ENCODE measurements at regions not wholly inside any gene's neighbourhood (a gene's known extent, or its start where the extent isn't known, plus 50 kb on each side); places are given as distances from the start of the nearest gene placed in this dataset.
A peak's percentile ranks its signal among the peaks of the same experiment; 100 is the strongest.
"Not testable (repeated sequence)": the region's sequence is repeated elsewhere in the genome, so short reads cannot be mapped to it uniquely, and the experiment has no call there.

DNA sequence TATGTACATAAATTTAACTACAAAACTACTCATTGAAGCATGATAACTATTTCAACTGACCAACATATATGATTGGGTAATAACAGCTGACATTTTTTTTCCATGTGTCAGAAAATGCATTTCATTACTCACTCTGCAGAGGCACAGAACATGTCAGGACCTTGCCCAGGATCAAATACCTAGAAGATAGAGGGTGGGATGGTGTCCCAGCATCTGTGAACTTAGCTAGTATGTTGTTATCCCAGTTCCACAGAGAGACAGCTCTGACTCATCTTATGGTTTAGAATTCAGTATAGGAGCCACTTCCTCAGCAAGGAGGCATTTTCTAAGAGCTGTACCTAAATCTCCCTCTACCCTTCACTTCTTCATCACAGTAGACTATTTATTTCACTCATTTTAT lies 1198.6 kb upstream of the ACO1 start:
- DNase-seq (no peak), ATAC-seq (no peak)
- H3K36me3 ChIP-seq = no peaks in the 10 kb centered on the region
- H3K4me1 ChIP-seq = no peaks in the 10 kb centered on the region
- no peak overlapping the region for H3K27ac ChIP-seq
- intact Hi-C loops (cut with DNase I) = no loop called here
- TF ChIP-seq, protein P1, sequence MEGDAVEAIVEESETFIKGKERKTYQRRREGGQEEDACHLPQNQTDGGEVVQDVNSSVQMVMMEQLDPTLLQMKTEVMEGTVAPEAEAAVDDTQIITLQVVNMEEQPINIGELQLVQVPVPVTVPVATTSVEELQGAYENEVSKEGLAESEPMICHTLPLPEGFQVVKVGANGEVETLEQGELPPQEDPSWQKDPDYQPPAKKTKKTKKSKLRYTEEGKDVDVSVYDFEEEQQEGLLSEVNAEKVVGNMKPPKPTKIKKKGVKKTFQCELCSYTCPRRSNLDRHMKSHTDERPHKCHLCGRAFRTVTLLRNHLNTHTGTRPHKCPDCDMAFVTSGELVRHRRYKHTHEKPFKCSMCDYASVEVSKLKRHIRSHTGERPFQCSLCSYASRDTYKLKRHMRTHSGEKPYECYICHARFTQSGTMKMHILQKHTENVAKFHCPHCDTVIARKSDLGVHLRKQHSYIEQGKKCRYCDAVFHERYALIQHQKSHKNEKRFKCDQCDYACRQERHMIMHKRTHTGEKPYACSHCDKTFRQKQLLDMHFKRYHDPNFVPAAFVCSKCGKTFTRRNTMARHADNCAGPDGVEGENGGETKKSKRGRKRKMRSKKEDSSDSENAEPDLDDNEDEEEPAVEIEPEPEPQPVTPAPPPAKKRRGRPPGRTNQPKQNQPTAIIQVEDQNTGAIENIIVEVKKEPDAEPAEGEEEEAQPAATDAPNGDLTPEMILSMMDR (IDR thresholded peaks at IDR 0.05) = no peak
- TF ChIP-seq POLR2A (IDR thresholded peaks at IDR 0.05) = no peak
- H3K9me3 ChIP-seq = peaks cover 0 to 3% (median 0%) of the 10 kb centered on the region in 12 donors
- H3K4me3 ChIP-seq = no peak overlapping the region
- H3K27me3 ChIP-seq = no peaks in the 10 kb centered on the region

- intact Hi-C loops (cut with DNase I) = no loop called here
- Histone ChIP-seq H3K9me3 (no peaks in the 10 kb centered on the region), H3K36me3 (no peaks in the 10 kb centered on the region), H3K4me1 (no peaks in the 10 kb centered on the region), H3K27me3 (no peaks in the 10 kb centered on the region), H3K4me3 (no peak overlapping the region), H3K27ac (no peak overlapping the region)
- WGBS, 4 donors = 29 to 44% (median 33%) methylated on average over 1 of the region's 1 CpG
- DNase-seq (no peak), ATAC-seq (no peak)
- TF ChIP-seq, protein P1 (IDR thresholded peaks at IDR 0.05) = no peak
- no peak for TF ChIP-seq POLR2A (IDR thresholded peaks at IDR 0.05)
These were observed 1195.9 kb upstream of the ACO1 start for GRCh38 chr9:31188496-31188895.

DNA sequence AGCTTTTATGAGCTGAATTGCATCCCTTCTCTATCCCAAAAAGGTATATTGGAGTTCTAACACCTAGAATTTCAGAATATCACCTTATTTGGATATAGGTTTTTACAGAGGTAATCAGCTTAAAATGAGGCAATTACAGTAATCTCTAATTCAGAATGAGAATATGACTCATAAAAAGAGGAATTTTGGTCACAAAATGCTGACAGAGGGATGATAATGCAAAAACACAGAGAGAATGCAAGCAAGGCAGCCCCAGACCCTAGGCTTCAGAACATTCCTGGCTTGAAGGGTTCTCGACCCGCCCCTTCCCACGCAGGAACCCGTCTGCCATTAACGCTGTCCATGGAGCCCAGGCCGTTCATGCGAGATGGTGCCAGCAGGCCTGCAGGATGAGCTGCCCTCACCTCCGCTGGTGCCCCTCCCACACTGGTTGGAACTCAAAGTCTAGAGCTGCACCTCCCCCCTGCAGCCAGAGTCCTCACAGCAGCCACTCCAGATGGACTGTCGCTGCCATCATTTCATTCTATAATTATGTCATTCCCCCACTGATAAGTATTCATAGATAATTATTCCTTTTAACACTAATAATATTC lies 1173.4 kb upstream of the ACO1 start:
- DNase-seq (peak in 1 of 5 donors; percentile 57), ATAC-seq (no peak)
- H3K9me3 ChIP-seq = no peaks in the 10 kb centered on the region
- TF ChIP-seq, protein P1 (IDR thresholded peaks at IDR 0.05) = no peak
- no peak for TF ChIP-seq POLR2A (IDR thresholded peaks at IDR 0.05)
- H3K4me1 ChIP-seq = peaks cover 0 to 5% (median 0%) of the 10 kb centered on the region in 12 donors
- WGBS, 4 donors = 71 to 78% (median 74%) methylated on average over 9 of the region's 9 CpGs
- H3K36me3 ChIP-seq = no peaks in the 10 kb centered on the region
- no peak overlapping the region for H3K27ac ChIP-seq
- H3K27me3 ChIP-seq = no peaks in the 10 kb centered on the region
- H3K4me3 ChIP-seq = no peak overlapping the region
- intact Hi-C loops (cut with DNase I) = no loop called here

GRCh38 chr9:31229976-31230375 lies 1154.5 kb upstream of the ACO1 start:
- not testable (repeated sequence) for H3K36me3 ChIP-seq, ATAC-seq, DNase-seq, H3K4me1 ChIP-seq, H3K27me3 ChIP-seq, H3K4me3 ChIP-seq, H3K27ac ChIP-seq
- intact Hi-C loops (cut with DNase I) = loop anchor here in 1 of 10 donors (10.0 kb wide), 1 partner anchor 55 kb away; no protein-coding TSS in a partner anchor
- 80 to 100% (median 86%) methylated on average over 2 to 4 of the region's 4 CpGs for WGBS, 4 donors
- peaks cover 0 to 14% (median 0%) of the 10 kb centered on the region in 12 donors for H3K9me3 ChIP-seq

GRCh38 chr9:31232485-31232884 lies 1152.0 kb upstream of the ACO1 start:
- Histone ChIP-seq H3K27me3 (no peaks in the 10 kb centered on the region), H3K4me1 (peaks cover 0 to 2% (median 0%) of the 10 kb centered on the region in 12 donors), H3K4me3 (no peak overlapping the region), H3K9me3 (peaks cover 0 to 14% (median 0%) of the 10 kb centered on the region in 12 donors), H3K36me3 (no peaks in the 10 kb centered on the region), H3K27ac (peak overlapping the region in 2 of 12 donors; percentile 16 to 59)
- WGBS, 4 donors = 51 to 59% (median 54%) methylated on average over 3 of the region's 3 CpGs
- intact Hi-C loops (cut with DNase I) = loop anchor here in 1 of 10 donors (10.0 kb wide), 1 partner anchor 52 kb away; no protein-coding TSS in a partner anchor
- DNase-seq = peak in 1 of 5 donors; percentile 24
- peak in 2 of 4 donors; percentile 33 to 68 for ATAC-seq
- TF ChIP-seq, protein P1 (IDR thresholded peaks at IDR 0.05) = no peak
- TF ChIP-seq POLR2A (IDR thresholded peaks at IDR 0.05) = no peak
